HL-60 (cell line): ENCODE measurements at regions not wholly inside any gene's neighbourhood (a gene's known extent, or its start where the extent isn't known, plus 50 kb on each side); places are given as distances from the start of the nearest gene placed in this dataset.

Source experiments
- DNase-seq, 2 experiments: peaks; one replicate each; pipeline ENCODE4 v3.0.0-alpha.2; 2010 to 2020; ENCODE audit warnings: low read depth in 1 of 2, low spot score in 1 of 2
- H3K27ac ChIP-seq: fragments of 250-450 bp; sonication (Bioruptor Pico); replicated peaks from 2 replicates; pipeline ENCODE4 v1.5.1; 2020; ENCODE audit warnings: mild to moderate bottlenecking, moderate library complexity
- H3K27me3 ChIP-seq: fragments of 250-450 bp; sonication (Bioruptor Pico); 2 replicates; pipeline ENCODE4 v1.5.1; 2021; ENCODE audit warnings: mild to moderate bottlenecking, moderate library complexity; ENCODE audit not compliant: insufficient read depth, poor library complexity, severe bottlenecking
- H3K4me3 ChIP-seq: replicated peaks from 2 replicates; pipeline ENCODE4 v1.5.1; 2011; ENCODE audit warnings: mild to moderate bottlenecking, control low read depth, low read length; ENCODE audit not compliant: insufficient read depth
- CTCF ChIP-seq: IDR thresholded peaks from one replicate; pipeline ENCODE4 v1.5.1; 2011; ENCODE audit warnings: low read length, control low read depth, inconsistent platforms; ENCODE audit not compliant: insufficient read depth
- GABPA ChIP-seq: IDR thresholded peaks from 2 replicates; pipeline ENCODE4 v1.6.1; 2012; ENCODE audit warnings: low read depth
- POLR2AphosphoS5 ChIP-seq: IDR thresholded peaks from 2 replicates; pipeline ENCODE4 v1.6.1; 2012; ENCODE audit warnings: low read depth
- REST ChIP-seq: IDR thresholded peaks from 2 replicates; pipeline ENCODE4 v1.6.1; 2012; ENCODE audit warnings: low read depth; ENCODE audit not compliant: insufficient replicate concordance
- SPI1 ChIP-seq: IDR thresholded peaks from 2 replicates; pipeline ENCODE4 v1.6.1; 2012; ENCODE audit warnings: low read depth, mild to moderate bottlenecking, borderline replicate concordance

- TF ChIP-seq POLR2AphosphoS5 = no peak
- TF ChIP-seq REST = no peak
- TF ChIP-seq CTCF = no peak
- TF ChIP-seq GABPA = no peak
- TF ChIP-seq SPI1 = no peak
- H3K4me3 ChIP-seq = no peak overlapping the region
- no peak for DNase-seq
- no peak overlapping the region for H3K27ac ChIP-seq
- no peaks in the 10 kb centered on the region for H3K27me3 ChIP-seq
Measured at GRCh38 chr1:213821943-213822334, 165.8 kb upstream of the PROX1 start.

- Histone ChIP-seq H3K4me3 (no peak overlapping the region), H3K27ac (no peak overlapping the region), H3K27me3 (no peaks in the 10 kb centered on the region)
- DNase-seq = no peak
- no peak for TF ChIP-seq POLR2AphosphoS5
- no peak for TF ChIP-seq CTCF
- TF ChIP-seq REST = no peak
- no peak for TF ChIP-seq GABPA
- no peak for TF ChIP-seq SPI1
Measured at GRCh38 chr1:213826891-213827290, 160.9 kb upstream of the PROX1 start.

- no peak for DNase-seq
- TF ChIP-seq REST (no peak), GABPA (no peak), SPI1 (no peak), CTCF (no peak), POLR2AphosphoS5 (no peak)
- no peaks in the 10 kb centered on the region for H3K27me3 ChIP-seq
- no peak overlapping the region for H3K27ac ChIP-seq
- no peak overlapping the region for H3K4me3 ChIP-seq
Measured at GRCh38 chr1:213828867-213829266, 158.9 kb upstream of the PROX1 start.
